ENCODE measurements at regions not wholly inside any gene's neighbourhood (a gene's known extent, or its start where the extent isn't known, plus 50 kb on each side); places are given as distances from the start of the nearest gene placed in this dataset.

GRCh38 chr12:76240281-76240680 is 107.9 kb downstream of the BBS10 start:
- intact Hi-C loops (cut with DNase I), result no loop called here
- no peaks in the 10 kb centered on the region for H3K4me1 ChIP-seq (replicated peaks)
- WGBS, result 66% methylated on average over 6 of the region's 6 CpGs
- H3K9me3 ChIP-seq, result no peaks in the 10 kb centered on the region
- H3K36me3 ChIP-seq, result no peaks in the 10 kb centered on the region
- no peaks in the 10 kb centered on the region for H3K27me3 ChIP-seq (replicated peaks; ENCODE audit: insufficient read depth)
- no peak overlapping the region for H3K4me3 ChIP-seq
- no peak overlapping the region for H3K27ac ChIP-seq
- TF ChIP-seq POLR2A (IDR thresholded peaks at IDR 0.05) (no peak), CTCF (IDR thresholded peaks at IDR 0.05) (no peak), POLR2AphosphoS5 (IDR thresholded peaks at IDR 0.05) (no peak)
- DNase-seq (ENCODE audit: low spot score), result no peak

- intact Hi-C loops (cut with DNase I), result no loop called here
- Histone ChIP-seq H3K27me3 (replicated peaks; ENCODE audit: insufficient read depth) (no peaks in the 10 kb centered on the region), H3K27ac (no peak overlapping the region), H3K36me3 (no peaks in the 10 kb centered on the region), H3K4me3 (no peak overlapping the region), H3K4me1 (replicated peaks) (no peaks in the 10 kb centered on the region), H3K9me3 (no peaks in the 10 kb centered on the region)
- DNase-seq (ENCODE audit: low spot score), result no peak
- 77% methylated on average over 4 of the region's 4 CpGs for WGBS
- TF ChIP-seq POLR2A (IDR thresholded peaks at IDR 0.05) (no peak), CTCF (IDR thresholded peaks at IDR 0.05) (no peak), POLR2AphosphoS5 (IDR thresholded peaks at IDR 0.05) (no peak)
Observed at GRCh38 chr12:76238688-76239087, 109.5 kb downstream of the BBS10 start.

GRCh38 chr12:76237086-76237701 is 111.0 kb downstream of the BBS10 start:
- H3K36me3 ChIP-seq, result no peaks in the 10 kb centered on the region
- H3K27me3 ChIP-seq (replicated peaks; ENCODE audit: insufficient read depth), result no peaks in the 10 kb centered on the region
- no peaks in the 10 kb centered on the region for H3K9me3 ChIP-seq
- TF ChIP-seq CTCF (IDR thresholded peaks at IDR 0.05) (no peak), POLR2AphosphoS5 (IDR thresholded peaks at IDR 0.05) (no peak), POLR2A (IDR thresholded peaks at IDR 0.05) (no peak)
- no peaks in the 10 kb centered on the region for H3K4me1 ChIP-seq (replicated peaks)
- H3K4me3 ChIP-seq, result no peak overlapping the region
- intact Hi-C loops (cut with DNase I), result no loop called here
- 79% methylated on average over 7 of the region's 7 CpGs for whole genome bisulfite sequencing
- H3K27ac ChIP-seq, result no peak overlapping the region
- no peak for DNase-seq (ENCODE audit: low spot score)

- 57% methylated on average over 7 of the region's 7 CpGs for WGBS
- no peak for DNase-seq (ENCODE audit: low spot score)
- Histone ChIP-seq H3K36me3 (no peaks in the 10 kb centered on the region), H3K27me3 (replicated peaks; ENCODE audit: insufficient read depth) (no peaks in the 10 kb centered on the region), H3K27ac (no peak overlapping the region), H3K4me3 (no peak overlapping the region), H3K9me3 (no peaks in the 10 kb centered on the region), H3K4me1 (replicated peaks) (no peaks in the 10 kb centered on the region)
- intact Hi-C loops (cut with DNase I), result no loop called here
- TF ChIP-seq POLR2AphosphoS5 (IDR thresholded peaks at IDR 0.05), result no peak
- no peak for TF ChIP-seq CTCF (IDR thresholded peaks at IDR 0.05)
Observed at GRCh38 chr12:76236640-76237039, 111.6 kb downstream of the BBS10 start.

GRCh38 chr12:76234741-76235140 is 113.5 kb downstream of the BBS10 start:
- WGBS, result 97% methylated on average over 2 of the region's 2 CpGs
- TF ChIP-seq CTCF (IDR thresholded peaks at IDR 0.05) (no peak), POLR2AphosphoS5 (IDR thresholded peaks at IDR 0.05) (no peak), POLR2A (IDR thresholded peaks at IDR 0.05) (no peak)
- no peaks in the 10 kb centered on the region for H3K4me1 ChIP-seq (replicated peaks)
- DNase-seq (ENCODE audit: low spot score), result no peak
- H3K9me3 ChIP-seq, result no peaks in the 10 kb centered on the region
- no peak overlapping the region for H3K4me3 ChIP-seq
- no peak overlapping the region for H3K27ac ChIP-seq
- no peaks in the 10 kb centered on the region for H3K36me3 ChIP-seq
- intact Hi-C loops (cut with DNase I), result no loop called here
- no peaks in the 10 kb centered on the region for H3K27me3 ChIP-seq (replicated peaks; ENCODE audit: insufficient read depth)
